PC-9 (cell line): ENCODE measurements at regions not wholly inside any gene's neighbourhood (a gene's known extent, or its start where the extent isn't known, plus 50 kb on each side); places are given as distances from the start of the nearest gene placed in this dataset.

Experiments used
- BruUV-seq: library from RNA; stranded (reverse); fragments of 400-500 nt; replicated peaks from 2 replicates; lab custom pipeline; 2021; lab: Mats Ljungman, UMichigan
- CTCF ChIA-PET: fragments of 300-600 bp; sonication (Branson Sonifier 250); formaldehyde crosslinking; loops from one replicate; lab custom pipeline; 2022; ENCODE audit warnings: antibody characterized with exemption; lab: Charles Lee
- POLR2A ChIA-PET: fragments of 300-600 bp; sonication (Branson Sonifier 250); formaldehyde crosslinking; loops from one replicate; lab custom pipeline; 2022; ENCODE audit warnings: antibody characterized with exemption; ENCODE audit not compliant: unreplicated experiment; lab: Charles Lee
- DNase-seq, 2 experiments: peaks; one replicate each; pipeline versions ENCODE4 v3.0.0 to v3.0.0-alpha.2; 2015 to 2022; ENCODE audit warnings: mixed read lengths in 1 of 2
- H2AFZ ChIP-seq: fragments of 200-600 bp; sonication (generic); 2 replicates; pipeline ENCODE4 v1.8.1; 2017; ENCODE audit warnings: antibody characterized with exemption
- H3F3A ChIP-seq: fragments of 200-600 bp; sonication (generic); 2 replicates; pipeline ENCODE4 v1.8.1; 2017; ENCODE audit warnings: antibody characterized with exemption, mild to moderate bottlenecking, low read depth; ENCODE audit not compliant: insufficient read depth
- H3K27ac ChIP-seq: fragments of 200-600 bp; sonication (generic); 2 replicates; pipeline ENCODE4 v1.6.1; 2016; ENCODE audit warnings: mixed run types
- H3K27me3 ChIP-seq: fragments of 200-600 bp; sonication (generic); 2 replicates; pipeline ENCODE4 v1.6.1; 2016; ENCODE audit warnings: low read depth, mixed run types; ENCODE audit not compliant: insufficient read depth
- H3K36me3 ChIP-seq: fragments of 200-600 bp; sonication (generic); 2 replicates; pipeline ENCODE4 v1.6.1; 2016; ENCODE audit warnings: low read depth, mixed run types
- H3K4me1 ChIP-seq: fragments of 200-600 bp; sonication (generic); replicated peaks from 2 replicates; pipeline ENCODE4 v1.6.1; 2016; ENCODE audit warnings: mixed run types; ENCODE audit not compliant: insufficient read depth
- H3K4me2 ChIP-seq: fragments of 200-600 bp; sonication (generic); 2 replicates; pipeline ENCODE4 v1.6.1; 2017; ENCODE audit warnings: mixed run types
- H3K4me3 ChIP-seq: fragments of 200-600 bp; sonication (generic); 2 replicates; pipeline ENCODE4 v1.6.1; 2016; ENCODE audit warnings: mixed run types
- H3K79me2 ChIP-seq: fragments of 200-600 bp; sonication (generic); 2 replicates; pipeline ENCODE4 v1.6.1; 2017; ENCODE audit warnings: low read depth, mixed run types
- H3K9me2 ChIP-seq: fragments of 200-600 bp; sonication (generic); 2 replicates; pipeline ENCODE4 v1.8.1; 2017; ENCODE audit warnings: mild to moderate bottlenecking; ENCODE audit not compliant: insufficient read depth
- H3K9me3 ChIP-seq: fragments of 200-600 bp; sonication (generic); 2 replicates; pipeline ENCODE4 v1.8.1; 2016; ENCODE audit warnings: low read depth; ENCODE audit not compliant: insufficient read depth
- H4K20me1 ChIP-seq: fragments of 200-600 bp; sonication (generic); 2 replicates; pipeline ENCODE4 v1.8.1; 2017; ENCODE audit not compliant: insufficient read depth
- EZH2 ChIP-seq: fragments of 200-600 bp; sonication (generic); IDR thresholded peaks from 2 replicates; pipeline ENCODE4 v1.8.0; 2017; ENCODE audit warnings: antibody characterized with exemption, low read depth
- intact Hi-C: fragments of 100-400 bp; cut with micrococcal nuclease; formaldehyde crosslinking; loops from one replicate; pipeline ENCODE4 v1.10.0; 2022; ENCODE audit not compliant: unreplicated experiment
- TF ChIP-seq, protein P1 (sequence below): fragments of 200-600 bp; sonication (generic); conservative IDR thresholded peaks from 2 replicates; pipeline ENCODE4 v1.6.1; 2017; ENCODE audit warnings: mixed run types, antibody characterized with exemption, mild to moderate bottlenecking, moderate library complexity

GRCh38 chr14:84468153-84468552 is 1061.8 kb upstream of the FLRT2 start:
- no peak for DNase-seq
- peaks cover 11% of the 10 kb centered on the region for H3K4me1 ChIP-seq
- 0 out of 2 replicates have a peak, but pooled peaks cover 7% of the 10 kb centered on the region for H3F3A ChIP-seq
- H2AFZ ChIP-seq, result no peak overlapping the region
- H3K79me2 ChIP-seq, result no peaks in the 10 kb centered on the region
- H3K36me3 ChIP-seq, result no peaks in the 10 kb centered on the region
- H3K4me3 ChIP-seq, result no peak overlapping the region
- H3K4me2 ChIP-seq, result no peak overlapping the region
- POLR2A ChIA-PET, result no interaction called here
- H3K27ac ChIP-seq, result no peak overlapping the region
- no TSS peak for BruUV-seq
- TF ChIP-seq, protein P1, sequence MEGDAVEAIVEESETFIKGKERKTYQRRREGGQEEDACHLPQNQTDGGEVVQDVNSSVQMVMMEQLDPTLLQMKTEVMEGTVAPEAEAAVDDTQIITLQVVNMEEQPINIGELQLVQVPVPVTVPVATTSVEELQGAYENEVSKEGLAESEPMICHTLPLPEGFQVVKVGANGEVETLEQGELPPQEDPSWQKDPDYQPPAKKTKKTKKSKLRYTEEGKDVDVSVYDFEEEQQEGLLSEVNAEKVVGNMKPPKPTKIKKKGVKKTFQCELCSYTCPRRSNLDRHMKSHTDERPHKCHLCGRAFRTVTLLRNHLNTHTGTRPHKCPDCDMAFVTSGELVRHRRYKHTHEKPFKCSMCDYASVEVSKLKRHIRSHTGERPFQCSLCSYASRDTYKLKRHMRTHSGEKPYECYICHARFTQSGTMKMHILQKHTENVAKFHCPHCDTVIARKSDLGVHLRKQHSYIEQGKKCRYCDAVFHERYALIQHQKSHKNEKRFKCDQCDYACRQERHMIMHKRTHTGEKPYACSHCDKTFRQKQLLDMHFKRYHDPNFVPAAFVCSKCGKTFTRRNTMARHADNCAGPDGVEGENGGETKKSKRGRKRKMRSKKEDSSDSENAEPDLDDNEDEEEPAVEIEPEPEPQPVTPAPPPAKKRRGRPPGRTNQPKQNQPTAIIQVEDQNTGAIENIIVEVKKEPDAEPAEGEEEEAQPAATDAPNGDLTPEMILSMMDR, result no peak
- no peaks in the 10 kb centered on the region for H3K9me2 ChIP-seq
- CTCF ChIA-PET, result no interaction called here
- intact Hi-C loops, result no loop called here
- no peaks in the 10 kb centered on the region for H4K20me1 ChIP-seq
- no peaks in the 10 kb centered on the region for H3K27me3 ChIP-seq
- no peaks in the 10 kb centered on the region for H3K9me3 ChIP-seq

- ChIA-PET CTCF (no interaction called here), POLR2A (no interaction called here)
- Histone ChIP-seq H3K27ac (no peak overlapping the region), H3K4me3 (no peak overlapping the region), H3K27me3 (no peaks in the 10 kb centered on the region), H3K4me1 (no peaks in the 10 kb centered on the region; the same call in 1 of the 2 replicates), H3K9me3 (no peaks in the 10 kb centered on the region), H3K9me2 (no peaks in the 10 kb centered on the region), H3F3A (no peaks in the 10 kb centered on the region), H4K20me1 (no peaks in the 10 kb centered on the region), H3K79me2 (no peaks in the 10 kb centered on the region), H3K36me3 (no peaks in the 10 kb centered on the region), H3K4me2 (no peak overlapping the region), H2AFZ (no peak overlapping the region)
- TF ChIP-seq, protein P1, result no peak
- TF ChIP-seq EZH2, result no peak
- BruUV-seq, result no TSS peak
- intact Hi-C loops, result no loop called here
- DNase-seq, result no peak
These were observed 1051.9 kb upstream of the FLRT2 start for GRCh38 chr14:84477996-84478395.

DNA sequence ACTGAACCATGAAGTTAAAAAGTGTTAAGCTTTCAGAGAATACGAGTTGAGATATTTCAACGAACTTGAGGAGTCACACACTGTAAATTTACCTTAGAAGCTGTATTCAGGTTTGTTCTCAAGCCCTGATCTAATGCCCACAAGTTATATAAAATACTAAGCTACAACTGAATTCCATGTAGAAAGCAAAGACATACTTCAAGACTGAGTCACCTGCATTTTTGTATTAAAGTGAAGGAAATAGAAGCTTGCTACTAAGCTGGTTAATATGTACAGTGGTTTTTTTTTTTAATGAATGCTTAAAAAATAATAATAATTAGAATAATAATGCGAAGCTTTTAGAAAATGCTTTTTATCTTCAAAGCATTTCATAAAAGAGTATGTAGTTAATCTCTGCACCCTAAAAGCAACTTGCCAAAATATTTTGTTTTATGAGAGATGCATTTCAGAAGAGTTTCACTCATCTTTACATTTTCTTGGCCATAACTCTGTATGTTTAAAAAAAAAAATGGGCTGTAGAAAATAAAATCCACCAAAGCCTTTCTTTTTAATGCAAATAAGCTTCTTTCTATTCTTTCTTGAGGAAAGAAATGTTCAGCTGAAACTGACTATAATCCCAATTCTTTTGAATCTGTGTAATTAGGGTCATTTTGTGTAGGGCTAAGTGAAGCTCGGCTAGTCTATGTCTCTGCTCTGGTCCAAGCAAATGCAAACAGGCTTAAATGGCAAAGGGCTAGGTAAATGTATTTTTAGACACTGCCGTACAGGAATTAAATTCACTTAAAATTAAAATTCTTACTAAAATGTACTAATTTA is 1047.5 kb upstream of the FLRT2 start:
- Histone ChIP-seq H3K9me2 (no peaks in the 10 kb centered on the region), H3K4me1 (peaks cover 9% of the 10 kb centered on the region; the same call in 1 of the 2 replicates), H3K9me3 (no peaks in the 10 kb centered on the region), H3K36me3 (no peaks in the 10 kb centered on the region), H3K4me3 (no peak overlapping the region), H4K20me1 (no peaks in the 10 kb centered on the region), H3K4me2 (no peak overlapping the region), H3K27ac (no peak overlapping the region), H3F3A (no peaks in the 10 kb centered on the region), H2AFZ (no peak overlapping the region), H3K79me2 (no peaks in the 10 kb centered on the region), H3K27me3 (no peaks in the 10 kb centered on the region)
- no TSS peak for BruUV-seq
- DNase-seq, result peak in 1 of 2 experiments; percentile 62
- ChIA-PET POLR2A (interaction anchor here (0.6 kb wide), 1 partner anchor 844 kb away, joined by 4 read pairs; no protein-coding TSS in a partner anchor), CTCF (interaction anchor here (0.6 kb wide), 1 partner anchor 36 kb away, joined by 3 read pairs; no protein-coding TSS in a partner anchor)
- intact Hi-C loops, result no loop called here
- TF ChIP-seq, protein P1, result no peak
- no peak for TF ChIP-seq EZH2
